SK-N-SH (cell line): ENCODE measurements at regions not wholly inside any gene's neighbourhood (a gene's known extent, or its start where the extent isn't known, plus 50 kb on each side); places are given as distances from the start of the nearest gene placed in this dataset.

Experiments used
- CTCF ChIA-PET: fragments of 300-600, 350-600 bp; formaldehyde crosslinking; extraction: SDS; loops from one replicate; lab custom pipeline; 2021; lab: Yijun Ruan, JAX
- POLR2A ChIA-PET: fragments of 350-600 bp; sonication (Branson Sonifier 250); formaldehyde crosslinking; extraction: SDS; loops from one replicate; lab custom pipeline; 2020; ENCODE audit warnings: antibody characterized with exemption, inconsistent platforms; lab: Yijun Ruan, JAX
- DNase-seq: peaks from one replicate; pipeline ENCODE4 v3.0.0; 2012
- H2AFZ ChIP-seq: fragments of 200-600 bp; sonication (generic); 2 replicates; pipeline ENCODE4 v1.8.1; 2016; ENCODE audit warnings: antibody characterized with exemption, mild to moderate bottlenecking, low read depth
- H3F3A ChIP-seq: fragments of 200-600 bp; sonication (generic); replicated peaks from 2 replicates; pipeline ENCODE3; 2016; ENCODE audit warnings: antibody characterized with exemption, mild to moderate bottlenecking; ENCODE audit not compliant: insufficient read depth
- H3K27ac ChIP-seq, 2 experiments: fragments of 200-500 bp in 1 of 2; fragments of 200-600 bp in 1 of 2; sonication (Bioruptor generic) in 1 of 2; sonication (generic), shearing (Covaris generic) in 1 of 2; 2 replicates each; pipeline versions ENCODE4 v1.5.1 to v1.6.1; 2014 to 2016; ENCODE audit warnings: low read depth in 2 of 2, inconsistent platforms in 1 of 2, low read length in 1 of 2, mild to moderate bottlenecking in 1 of 2, mixed read lengths in 1 of 2
- H3K27me3 ChIP-seq: fragments of 200-600 bp; sonication (generic), shearing (Covaris generic); 2 replicates; pipeline ENCODE4 v1.6.1; 2016; ENCODE audit warnings: mixed run types; ENCODE audit not compliant: insufficient read depth
- H3K36me3 ChIP-seq, 2 experiments: fragments of 200-500 bp in 1 of 2; fragments of 200-600 bp in 1 of 2; sonication (Bioruptor generic) in 1 of 2; sonication (generic) in 1 of 2; replicated peaks in 1 of 2; 2 replicates each; pipeline versions ENCODE3 to v1.5.1; 2014 to 2016; ENCODE audit warnings: low read length in 1 of 2, mild to moderate bottlenecking in 1 of 2; ENCODE audit not compliant: insufficient read depth in 2 of 2, control insufficient read depth in 1 of 2
- H3K4me1 ChIP-seq, 2 experiments: fragments of 200-500 bp in 1 of 2; fragments of 200-600 bp in 1 of 2; sonication (Bioruptor generic) in 1 of 2; sonication (generic), shearing (Covaris generic) in 1 of 2; 2 replicates each; pipeline versions ENCODE4 v1.5.1 to v1.6.1; 2014 to 2016; ENCODE audit warnings: low read depth in 1 of 2, low read length in 1 of 2, mixed run types in 1 of 2; ENCODE audit not compliant: insufficient read depth in 2 of 2, control insufficient read depth in 1 of 2
- H3K4me2 ChIP-seq: fragments of 200-600 bp; sonication (generic), shearing (Covaris generic); 2 replicates; pipeline ENCODE4 v1.6.1; 2017; ENCODE audit warnings: mixed run types
- H3K4me3 ChIP-seq, 2 experiments: fragments of 200-500 bp in 1 of 2; fragments of 200-600 bp in 1 of 2; sonication (Bioruptor generic) in 1 of 2; sonication (generic), shearing (Covaris generic) in 1 of 2; 2 replicates each; pipeline versions ENCODE4 v1.5.1 to v1.8.1; 2014 to 2016; ENCODE audit warnings: low read depth in 2 of 2, inconsistent platforms in 1 of 2, low read length in 1 of 2, mild to moderate bottlenecking in 1 of 2, mixed read lengths in 1 of 2, moderate library complexity in 1 of 2
- H3K79me2 ChIP-seq: fragments of 200-600 bp; sonication (generic); 2 replicates; pipeline ENCODE4 v1.8.1; 2017; ENCODE audit warnings: mild to moderate bottlenecking; ENCODE audit not compliant: insufficient read depth
- H3K9ac ChIP-seq: fragments of 200-600 bp; sonication (generic); 2 replicates; pipeline ENCODE4 v1.6.1; 2017; ENCODE audit warnings: mixed run types
- H3K9me2 ChIP-seq: fragments of 200-600 bp; sonication (generic); 2 replicates; pipeline ENCODE4 v1.6.1; 2017; ENCODE audit warnings: mixed run types
- H3K9me3 ChIP-seq: fragments of 200-600 bp; sonication (generic); 2 replicates; pipeline ENCODE4 v1.6.1; 2017; ENCODE audit warnings: mixed run types, mild to moderate bottlenecking, moderate library complexity
- H4K20me1 ChIP-seq: fragments of 200-600 bp; sonication (generic); 2 replicates; pipeline ENCODE4 v1.6.1; 2017; ENCODE audit warnings: mild to moderate bottlenecking, mixed run types; ENCODE audit not compliant: insufficient read depth
- ELF1 ChIP-seq: IDR thresholded peaks from 2 replicates; pipeline ENCODE4 v1.4.0; 2012
- EP300 ChIP-seq, 2 experiments: IDR thresholded peaks; 2 replicates each; pipeline versions ENCODE4 v1.4.0 to v1.6.1; 2012; ENCODE audit warnings: borderline replicate concordance in 1 of 2, low read depth in 1 of 2, low read length in 1 of 2
- FOSL2 ChIP-seq: IDR thresholded peaks from 2 replicates; pipeline ENCODE4 v1.4.0; 2012; ENCODE audit warnings: low read depth, mild to moderate bottlenecking, moderate library complexity, borderline replicate concordance
- JUND ChIP-seq: IDR thresholded peaks from 2 replicates; pipeline ENCODE4 v1.4.0; 2012
- NFIC ChIP-seq: IDR thresholded peaks from 2 replicates; pipeline ENCODE4 v1.4.0; 2012; ENCODE audit warnings: borderline replicate concordance
- NRF1 ChIP-seq: IDR thresholded peaks from 2 replicates; pipeline ENCODE4 v1.6.1; 2012; ENCODE audit warnings: low read depth, mild to moderate bottlenecking, low read length
- POLR2AphosphoS5 ChIP-seq: IDR thresholded peaks from 2 replicates; pipeline ENCODE4 v1.6.1; 2012; ENCODE audit warnings: low read depth, low read length
- SIN3A ChIP-seq: IDR thresholded peaks from 2 replicates; pipeline ENCODE4 v1.6.1; 2012; ENCODE audit warnings: low read depth, mild to moderate bottlenecking, low read length, moderate library complexity, borderline replicate concordance
- TCF12 ChIP-seq: IDR thresholded peaks from 2 replicates; pipeline ENCODE4 v1.4.0; 2012
- TEAD4 ChIP-seq: IDR thresholded peaks from 2 replicates; pipeline ENCODE4 v1.4.0; 2012; ENCODE audit warnings: mild to moderate bottlenecking, borderline replicate concordance; ENCODE audit not compliant: insufficient read depth
- USF1 ChIP-seq: IDR thresholded peaks from 2 replicates; pipeline ENCODE4 v1.4.0; 2012; ENCODE audit warnings: low read depth, borderline replicate concordance
- WGBS: methylation state at CpG from one replicate; pipeline ENCODE4 v1.1.6; 2017; ENCODE audit warnings: low lambda C conversion rate; 5-methylcytosine and 5-hydroxymethylcytosine counted together
- TF ChIP-seq, protein P1 (sequence below): IDR thresholded peaks from 2 replicates; pipeline ENCODE4 v1.4.0; 2012; ENCODE audit warnings: low read depth, borderline replicate concordance
- TF ChIP-seq, protein P2 (sequence below): IDR thresholded peaks from 2 replicates; pipeline ENCODE4; 2012

DNA sequence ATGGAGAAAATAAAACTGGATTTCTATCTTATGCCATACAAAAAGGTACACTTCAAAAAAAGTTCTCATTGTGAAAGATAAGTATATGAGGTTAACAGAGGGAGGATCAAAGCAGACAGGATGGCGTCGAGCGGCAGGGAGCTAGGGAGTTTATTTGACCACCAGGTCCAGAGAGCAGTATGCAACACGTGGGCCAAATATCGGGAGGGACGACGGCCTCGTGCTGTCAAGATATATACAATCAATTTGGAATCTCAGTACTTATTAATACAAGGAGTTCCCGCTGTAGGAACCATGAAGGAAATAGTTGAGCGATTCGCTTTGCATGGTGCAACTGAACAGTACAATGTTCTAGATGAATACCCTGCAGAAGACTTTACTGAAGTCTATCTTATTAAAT, 1069.4 kb upstream of the INTU start:
- POLR2A ChIA-PET, result no interaction called here
- no peak for TF ChIP-seq NRF1
- no peak for TF ChIP-seq SIN3A

DNA sequence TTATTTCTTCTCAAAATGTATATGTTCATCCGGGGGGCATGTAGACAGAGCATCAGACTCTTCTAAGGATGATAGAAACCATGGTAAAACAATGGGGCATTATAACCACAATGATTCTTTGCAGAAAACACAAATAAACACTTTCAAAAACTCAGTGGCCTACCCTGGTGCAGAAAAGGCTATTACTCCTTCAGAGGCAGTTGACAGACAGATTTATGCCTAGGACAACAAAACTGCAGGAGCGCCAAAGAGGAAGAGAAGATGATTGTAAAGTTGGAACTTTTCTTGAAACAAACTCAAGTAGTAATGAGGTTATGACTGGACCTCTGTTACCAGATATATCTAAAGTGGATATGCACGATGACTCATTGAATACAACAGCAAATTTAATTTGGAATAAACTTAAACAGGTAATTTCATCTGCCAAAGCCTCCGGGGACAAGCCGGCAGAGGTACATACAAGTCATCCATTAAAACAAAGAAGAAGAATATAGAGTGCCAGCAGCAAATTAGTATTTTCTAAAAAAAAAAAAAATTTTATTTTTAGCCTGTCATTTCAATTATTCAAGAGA, 1068.4 kb upstream of the INTU start:
- Histone ChIP-seq H3K27ac (peak overlapping the region in 1 of 2 experiments; percentile 76; a peak in 1 of 4 replicates), H3K4me2 (no peak overlapping the region; the same call in 1 of the 2 replicates), H4K20me1 (no peaks in the 10 kb centered on the region), H3K9me2 (no peaks in the 10 kb centered on the region), H3K4me1 (peaks cover 0 to 6% of the 10 kb centered on the region in 2 experiments; a peak in 2 of 4 replicates), H3K79me2 (no peaks in the 10 kb centered on the region), H3F3A (no peaks in the 10 kb centered on the region), H3K9ac (no peak overlapping the region), H3K36me3 (no peaks in the 10 kb centered on the region), H3K4me3 (no peak overlapping the region), H3K27me3 (no peaks in the 10 kb centered on the region), H3K9me3 (0 out of 2 replicates have a peak, but pooled peaks cover 3% of the 10 kb centered on the region), H2AFZ (no peak overlapping the region)
- no peak for DNase-seq
- CTCF ChIA-PET, result no interaction called here
- TF ChIP-seq USF1 (no peak), ELF1 (no peak), TEAD4 (peak; percentile 64; the same call in 1 of the 2 replicates), NFIC (peak; percentile 40; the same call in 1 of the 2 replicates), EP300 (IDR thresholded peaks at IDR 0.05; ENCODE audit: borderline replicate concordance in 1 of 2, low read depth in 1 of 2, low read length in 1 of 2) (peak; percentile 68 to 73; a peak in 3 of 4 replicates), JUND (peak; percentile 54; the same call in 1 of the 2 replicates), TCF12 (peak; percentile 64), POLR2AphosphoS5 (peak; percentile 23; the same call in 1 of the 2 replicates), FOSL2 (peak; percentile 69; the same call in 1 of the 2 replicates)
- TF ChIP-seq, protein P1, sequence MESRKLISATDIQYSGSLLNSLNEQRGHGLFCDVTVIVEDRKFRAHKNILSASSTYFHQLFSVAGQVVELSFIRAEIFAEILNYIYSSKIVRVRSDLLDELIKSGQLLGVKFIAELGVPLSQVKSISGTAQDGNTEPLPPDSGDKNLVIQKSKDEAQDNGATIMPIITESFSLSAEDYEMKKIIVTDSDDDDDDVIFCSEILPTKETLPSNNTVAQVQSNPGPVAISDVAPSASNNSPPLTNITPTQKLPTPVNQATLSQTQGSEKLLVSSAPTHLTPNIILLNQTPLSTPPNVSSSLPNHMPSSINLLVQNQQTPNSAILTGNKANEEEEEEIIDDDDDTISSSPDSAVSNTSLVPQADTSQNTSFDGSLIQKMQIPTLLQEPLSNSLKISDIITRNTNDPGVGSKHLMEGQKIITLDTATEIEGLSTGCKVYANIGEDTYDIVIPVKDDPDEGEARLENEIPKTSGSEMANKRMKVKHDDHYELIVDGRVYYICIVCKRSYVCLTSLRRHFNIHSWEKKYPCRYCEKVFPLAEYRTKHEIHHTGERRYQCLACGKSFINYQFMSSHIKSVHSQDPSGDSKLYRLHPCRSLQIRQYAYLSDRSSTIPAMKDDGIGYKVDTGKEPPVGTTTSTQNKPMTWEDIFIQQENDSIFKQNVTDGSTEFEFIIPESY, result no peak
- TF ChIP-seq, protein P2, sequence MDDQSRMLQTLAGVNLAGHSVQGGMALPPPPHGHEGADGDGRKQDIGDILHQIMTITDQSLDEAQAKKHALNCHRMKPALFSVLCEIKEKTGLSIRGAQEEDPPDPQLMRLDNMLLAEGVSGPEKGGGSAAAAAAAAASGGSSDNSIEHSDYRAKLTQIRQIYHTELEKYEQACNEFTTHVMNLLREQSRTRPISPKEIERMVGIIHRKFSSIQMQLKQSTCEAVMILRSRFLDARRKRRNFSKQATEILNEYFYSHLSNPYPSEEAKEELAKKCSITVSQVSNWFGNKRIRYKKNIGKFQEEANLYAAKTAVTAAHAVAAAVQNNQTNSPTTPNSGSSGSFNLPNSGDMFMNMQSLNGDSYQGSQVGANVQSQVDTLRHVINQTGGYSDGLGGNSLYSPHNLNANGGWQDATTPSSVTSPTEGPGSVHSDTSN, result peak; percentile 83
- WGBS, result 24% methylated on average over 5 of the region's 5 CpGs
- POLR2A ChIA-PET, result no interaction called here

More for the DNA sequence above, 1069.4 kb upstream of the INTU start:
- CTCF ChIA-PET, result no interaction called here
- H3K4me3 ChIP-seq, result no peak overlapping the region
- DNase-seq, result no peak
- no peaks in the 10 kb centered on the region; a peak in 1 of 4 replicates for H3K4me1 ChIP-seq
- WGBS, result 96% methylated on average over 11 of the region's 11 CpGs
- H3K4me2 ChIP-seq, result no peak overlapping the region
- no peaks in the 10 kb centered on the region for H3K9me2 ChIP-seq
- H3K27me3 ChIP-seq, result no peaks in the 10 kb centered on the region
- H3K36me3 ChIP-seq, result no peaks in the 10 kb centered on the region
- H3K9me3 ChIP-seq, result 0 out of 2 replicates have a peak, but pooled peaks cover 3% of the 10 kb centered on the region
- no peaks in the 10 kb centered on the region for H4K20me1 ChIP-seq
- no peak overlapping the region for H2AFZ ChIP-seq
- H3K79me2 ChIP-seq, result no peaks in the 10 kb centered on the region
- H3K9ac ChIP-seq, result no peak overlapping the region
- no peaks in the 10 kb centered on the region for H3F3A ChIP-seq
- H3K27ac ChIP-seq, result no peak overlapping the region; a peak in 1 of 4 replicates
